Fibroblast of lung (primary cell): ENCODE measurements at regions not wholly inside any gene's neighbourhood (a gene's known extent, or its start where the extent isn't known, plus 50 kb on each side); places are given as distances from the start of the nearest gene placed in this dataset.

Source experiments
- DNase-seq, 2 donors: peaks; one replicate each; pipeline versions ENCODE4 v3.0.0 to v3.0.0-alpha.2; 2010; ENCODE audit warnings: low read depth in 2 of 2
- H2AFZ ChIP-seq: 2 replicates; pipeline ENCODE4 v1.5.1; 2012; ENCODE audit warnings: low read length, control low read depth, inconsistent platforms
- H3K27ac ChIP-seq: 2 replicates; pipeline ENCODE4 v1.5.1; 2011; ENCODE audit warnings: low read length, control low read depth; ENCODE audit not compliant: insufficient read depth
- H3K27me3 ChIP-seq: 2 replicates; pipeline ENCODE4 v1.5.1; 2011; ENCODE audit warnings: mild to moderate bottlenecking, low read length; ENCODE audit not compliant: control insufficient read depth, insufficient read depth
- H3K36me3 ChIP-seq: 2 replicates; pipeline ENCODE4 v1.5.1; 2011; ENCODE audit warnings: low read length; ENCODE audit not compliant: control insufficient read depth, insufficient read depth
- H3K4me1 ChIP-seq: 2 replicates; pipeline ENCODE4 v1.5.1; 2011; ENCODE audit warnings: low read length; ENCODE audit not compliant: control insufficient read depth, insufficient read depth; ENCODE audit errors: extremely low read depth
- H3K4me2 ChIP-seq: 2 replicates; pipeline ENCODE4 v1.5.1; 2011; ENCODE audit warnings: low read length, control low read depth; ENCODE audit not compliant: insufficient read depth; ENCODE audit errors: extremely low read depth
- H3K4me3 ChIP-seq, 4 experiments: fragments of 200-600 bp in 1 of 4; sonication (generic) in 1 of 4; replicated peaks in 1 of 4; 2 replicates each; pipeline ENCODE4 v1.5.1; 2011 to 2016; ENCODE audit warnings: low read length in 4 of 4, low read depth in 3 of 4, mild to moderate bottlenecking in 3 of 4, control low read depth in 2 of 4, inconsistent platforms in 1 of 4, mixed read lengths in 1 of 4; ENCODE audit not compliant: insufficient read depth in 1 of 4; ENCODE audit errors: control extremely low read depth in 1 of 4
- H3K79me2 ChIP-seq: 2 replicates; pipeline ENCODE4 v1.5.1; 2012; ENCODE audit warnings: mild to moderate bottlenecking, low read length, inconsistent platforms; ENCODE audit not compliant: control insufficient read depth, insufficient read depth
- H3K9ac ChIP-seq: 2 replicates; pipeline ENCODE4 v1.5.1; 2011; ENCODE audit warnings: mild to moderate bottlenecking, low read length, control low read depth; ENCODE audit not compliant: insufficient read depth
- H3K9me3 ChIP-seq: 2 replicates; pipeline ENCODE4 v1.5.1; 2012; ENCODE audit warnings: low read depth, low read length; ENCODE audit not compliant: control insufficient read depth, insufficient read depth
- H4K20me1 ChIP-seq: 2 replicates; pipeline ENCODE4 v1.5.1; 2011; ENCODE audit warnings: low read length; ENCODE audit not compliant: control insufficient read depth, insufficient read depth; ENCODE audit errors: extremely low read depth
- EZH2 ChIP-seq: IDR thresholded peaks from 2 replicates; pipeline ENCODE4 v1.5.1; 2012; ENCODE audit warnings: low read length, control low read depth, mild to moderate bottlenecking; ENCODE audit errors: missing control alignments
- TF ChIP-seq, protein P1 (sequence below), 2 donors: IDR thresholded peaks in 1 of 2; conservative IDR thresholded peaks in 1 of 2; 1 replicate in 1 of 2; 2 replicates in 1 of 2; pipeline ENCODE4 v1.5.1; 2011 to 2012; ENCODE audit warnings: low read length in 2 of 2, control low read depth in 1 of 2, inconsistent platforms in 1 of 2, low read depth in 1 of 2, mild to moderate bottlenecking in 1 of 2

DNA sequence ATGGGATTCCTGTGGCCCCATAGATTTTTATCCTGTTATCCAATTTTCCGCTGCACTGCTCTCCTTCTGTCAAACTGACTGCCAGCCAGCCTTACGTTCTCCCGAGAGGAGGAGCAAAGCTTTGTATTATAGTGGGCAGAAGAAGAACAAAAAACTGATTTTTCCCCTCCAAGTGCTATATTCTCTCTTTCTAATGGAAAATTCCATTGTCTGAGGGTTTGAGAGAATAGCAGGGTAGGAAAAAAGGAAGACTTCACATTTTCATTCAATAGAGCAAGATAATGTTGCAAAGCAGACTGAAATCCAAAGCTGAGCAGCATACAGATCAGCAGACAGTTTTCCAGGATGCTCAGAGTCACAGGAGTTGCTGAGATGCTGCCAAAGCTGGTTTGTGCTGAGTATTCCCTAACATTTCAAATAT, 238.0 kb downstream of the UBE2E3 start:
- Histone ChIP-seq H3K27me3 (no peaks in the 10 kb centered on the region), H3K4me2 (no peak overlapping the region), H2AFZ (no peak overlapping the region), H3K9ac (no peak overlapping the region), H3K27ac (no peak overlapping the region), H4K20me1 (no peaks in the 10 kb centered on the region), H3K4me1 (no peaks in the 10 kb centered on the region), H3K36me3 (no peaks in the 10 kb centered on the region), H3K79me2 (no peaks in the 10 kb centered on the region), H3K4me3 (no peak overlapping the region), H3K9me3 (no peaks in the 10 kb centered on the region)
- DNase-seq: no peak
- TF ChIP-seq, protein P1, sequence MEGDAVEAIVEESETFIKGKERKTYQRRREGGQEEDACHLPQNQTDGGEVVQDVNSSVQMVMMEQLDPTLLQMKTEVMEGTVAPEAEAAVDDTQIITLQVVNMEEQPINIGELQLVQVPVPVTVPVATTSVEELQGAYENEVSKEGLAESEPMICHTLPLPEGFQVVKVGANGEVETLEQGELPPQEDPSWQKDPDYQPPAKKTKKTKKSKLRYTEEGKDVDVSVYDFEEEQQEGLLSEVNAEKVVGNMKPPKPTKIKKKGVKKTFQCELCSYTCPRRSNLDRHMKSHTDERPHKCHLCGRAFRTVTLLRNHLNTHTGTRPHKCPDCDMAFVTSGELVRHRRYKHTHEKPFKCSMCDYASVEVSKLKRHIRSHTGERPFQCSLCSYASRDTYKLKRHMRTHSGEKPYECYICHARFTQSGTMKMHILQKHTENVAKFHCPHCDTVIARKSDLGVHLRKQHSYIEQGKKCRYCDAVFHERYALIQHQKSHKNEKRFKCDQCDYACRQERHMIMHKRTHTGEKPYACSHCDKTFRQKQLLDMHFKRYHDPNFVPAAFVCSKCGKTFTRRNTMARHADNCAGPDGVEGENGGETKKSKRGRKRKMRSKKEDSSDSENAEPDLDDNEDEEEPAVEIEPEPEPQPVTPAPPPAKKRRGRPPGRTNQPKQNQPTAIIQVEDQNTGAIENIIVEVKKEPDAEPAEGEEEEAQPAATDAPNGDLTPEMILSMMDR (conservative IDR thresholded peaks at IDR 0.05 in 1 of 2, IDR thresholded peaks at IDR 0.05 in 1 of 2; ENCODE audit: low read depth in 1 of 2, low read length in 2 of 2): no peak
- TF ChIP-seq EZH2: no peak

DNA sequence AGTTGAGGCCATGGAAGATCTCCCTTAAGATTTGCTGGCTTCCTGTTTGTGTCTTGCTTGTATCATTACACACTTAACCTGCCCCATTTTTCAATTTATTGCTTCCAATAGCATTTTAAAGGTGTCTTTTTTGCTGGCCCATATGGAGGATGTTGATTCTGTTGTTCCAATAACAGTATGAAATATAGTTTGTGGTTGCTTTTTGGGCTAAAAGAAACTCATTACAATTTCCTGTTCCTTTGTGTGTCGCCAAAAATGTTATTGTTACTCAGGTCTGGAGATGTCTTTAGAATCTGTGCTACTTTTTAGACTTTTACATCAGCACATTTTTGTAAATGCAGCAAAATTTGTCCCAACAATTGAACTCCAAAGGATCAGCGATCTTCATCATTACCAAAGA, 234.0 kb upstream of the ITGA4 start:
- H3K79me2 ChIP-seq: no peaks in the 10 kb centered on the region

DNA sequence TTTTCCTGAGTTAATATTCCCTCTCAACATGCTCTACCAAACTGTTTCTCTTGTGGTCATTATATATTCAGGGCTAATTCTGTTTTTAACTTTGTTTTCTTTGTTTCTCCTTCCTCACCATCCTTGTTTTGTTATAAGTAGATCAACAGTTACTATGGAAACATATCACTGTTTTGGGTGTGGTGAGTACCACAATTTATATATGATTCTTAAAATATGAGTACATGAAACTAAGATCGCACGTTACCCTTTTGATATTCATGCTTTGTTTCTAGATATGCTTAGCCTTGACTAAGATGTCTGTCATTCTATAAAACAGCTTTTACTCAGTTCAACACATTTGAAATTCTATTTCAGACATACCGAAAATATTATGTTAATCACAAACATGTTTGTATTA, 232.3 kb upstream of the ITGA4 start:
- Histone ChIP-seq H4K20me1 (no peaks in the 10 kb centered on the region), H2AFZ (no peak overlapping the region), H3K36me3 (no peaks in the 10 kb centered on the region), H3K4me1 (no peaks in the 10 kb centered on the region), H3K79me2 (no peaks in the 10 kb centered on the region), H3K27me3 (no peaks in the 10 kb centered on the region), H3K9me3 (no peaks in the 10 kb centered on the region), H3K4me2 (no peak overlapping the region), H3K9ac (no peak overlapping the region), H3K4me3 (no peak overlapping the region), H3K27ac (no peak overlapping the region)
- no peak for TF ChIP-seq EZH2
- TF ChIP-seq, protein P1 (conservative IDR thresholded peaks at IDR 0.05 in 1 of 2, IDR thresholded peaks at IDR 0.05 in 1 of 2; ENCODE audit: low read depth in 1 of 2, low read length in 2 of 2): no peak
- no peak for DNase-seq

More for the DNA sequence above, 234.0 kb upstream of the ITGA4 start:
- Histone ChIP-seq H3K4me3 (no peak overlapping the region), H3K36me3 (no peaks in the 10 kb centered on the region), H2AFZ (no peak overlapping the region), H3K4me2 (no peak overlapping the region), H4K20me1 (no peaks in the 10 kb centered on the region), H3K4me1 (no peaks in the 10 kb centered on the region), H3K27me3 (no peaks in the 10 kb centered on the region), H3K27ac (no peak overlapping the region), H3K9ac (no peak overlapping the region), H3K9me3 (no peaks in the 10 kb centered on the region)
- TF ChIP-seq, protein P1 (conservative IDR thresholded peaks at IDR 0.05 in 1 of 2, IDR thresholded peaks at IDR 0.05 in 1 of 2; ENCODE audit: low read depth in 1 of 2, low read length in 2 of 2): no peak
- no peak for TF ChIP-seq EZH2
- DNase-seq: no peak
